ENCODE measurements at regions not wholly inside any gene's neighbourhood (a gene's known extent, or its start where the extent isn't known, plus 50 kb on each side); places are given as distances from the start of the nearest gene placed in this dataset.

GRCh38 chr16:73531021-73531420 lies 483.1 kb upstream of the ZFHX3 start (continued):
- TF ChIP-seq GTF2F1 (IDR thresholded peaks at IDR 0.05; ENCODE audit: borderline replicate concordance, low read depth, low read length) = no peak

- Histone ChIP-seq H3K23me2 (ENCODE audit: low read depth, low read length) (no peaks in the 10 kb centered on the region), H2BK15ac (ENCODE audit: low read length) (no peak overlapping the region), H3K27ac (ENCODE audit: low read depth, low read length) (no peak overlapping the region), H3K14ac (ENCODE audit: insufficient read length) (no peak overlapping the region), H3K4ac (replicated peaks; ENCODE audit: insufficient read length, low read depth, low read length) (no peak overlapping the region), H4K8ac (ENCODE audit: extremely low read depth, insufficient read depth, low read length) (no peak overlapping the region), H2BK20ac (ENCODE audit: low read length) (no peak overlapping the region), H3K9ac (replicated peaks in 1 of 4; ENCODE audit: extremely low read depth in 1 of 4, low read depth in 3 of 4, low read length in 3 of 4) (no peak overlapping the region), H2BK120ac (replicated peaks; ENCODE audit: low read depth, low read length) (no peak overlapping the region), H2AFZ (ENCODE audit: low read length) (no peak overlapping the region), H3K9me3 (ENCODE audit: insufficient read depth in 2 of 2, low read depth in 1 of 2, low read length in 1 of 2) (no peaks in the 10 kb centered on the region), H3K56ac (replicated peaks; ENCODE audit: insufficient read length, low read depth, low read length) (no peak overlapping the region), H3K27me3 (replicated peaks in 1 of 4; ENCODE audit: control insufficient read depth in 3 of 4, extremely low read depth in 1 of 4, insufficient read depth in 3 of 4, low read length in 3 of 4) (no peaks in the 10 kb centered on the region), H3K23ac (ENCODE audit: insufficient read length) (no peak overlapping the region), H3K79me1 (ENCODE audit: low read depth, low read length) (no peaks in the 10 kb centered on the region), H2AK5ac (ENCODE audit: low read depth, low read length) (no peak overlapping the region), H3K79me2 (ENCODE audit: control insufficient read depth in 1 of 2, insufficient read depth in 2 of 2, low read length in 2 of 2) (no peaks in the 10 kb centered on the region), H3K4me3 (ENCODE audit: extremely low read depth in 1 of 4, insufficient read depth in 2 of 4, low read depth in 3 of 4, low read length in 4 of 4) (no peak overlapping the region), H2BK12ac (ENCODE audit: low read depth, low read length) (no peak overlapping the region), H3K36me3 (ENCODE audit: control insufficient read depth in 2 of 4, insufficient read depth in 4 of 4, low read length in 3 of 4) (no peaks in the 10 kb centered on the region), H3K4me2 (ENCODE audit: insufficient read depth in 1 of 2, low read depth in 2 of 2, low read length in 2 of 2) (no peak overlapping the region), H3K4me1 (replicated peaks in 1 of 4; ENCODE audit: control insufficient read depth in 3 of 4, insufficient read depth in 4 of 4, low read length in 3 of 4) (no peaks in the 10 kb centered on the region), H4K91ac (replicated peaks; ENCODE audit: insufficient read length, low read length) (no peak overlapping the region), H4K20me1 (replicated peaks in 1 of 2; ENCODE audit: control insufficient read depth in 1 of 2, insufficient read depth in 2 of 2, low read length in 2 of 2) (no peaks in the 10 kb centered on the region), H2BK5ac (ENCODE audit: low read depth, low read length) (no peak overlapping the region), H4K5ac (ENCODE audit: insufficient read length, low read depth, low read length) (no peak overlapping the region), H3K18ac (ENCODE audit: extremely low read depth, low read length) (no peak overlapping the region)
- FAIRE-seq = no peak
- POLR2A ChIA-PET (ENCODE audit: partially characterized antibody) = no interaction called here
- 92% methylated on average over 1 of the region's 1 CpG; no CpG with 5 or more reads in 1 of the 2 experiments for WGBS, 2 experiments (ENCODE audit: extremely low coverage in 1 of 2, insufficient coverage in 1 of 2, insufficient read length in 1 of 2, insufficient replicate concordance in 2 of 2, low coverage in 1 of 2, low lambda C conversion rate in 2 of 2, missing lambda C conversion rate in 1 of 2)
- CTCF ChIA-PET (ENCODE audit: partially characterized antibody) = interaction anchor here (0.6 to 1.1 kb wide), 2 partner anchors 17 to 710 kb away, joined by 3 read pairs; no protein-coding TSS in a partner anchor
- no peak for DNase-seq (ENCODE audit: low read depth in 1 of 2, low spot score in 2 of 2)
- TF ChIP-seq, protein P1, sequence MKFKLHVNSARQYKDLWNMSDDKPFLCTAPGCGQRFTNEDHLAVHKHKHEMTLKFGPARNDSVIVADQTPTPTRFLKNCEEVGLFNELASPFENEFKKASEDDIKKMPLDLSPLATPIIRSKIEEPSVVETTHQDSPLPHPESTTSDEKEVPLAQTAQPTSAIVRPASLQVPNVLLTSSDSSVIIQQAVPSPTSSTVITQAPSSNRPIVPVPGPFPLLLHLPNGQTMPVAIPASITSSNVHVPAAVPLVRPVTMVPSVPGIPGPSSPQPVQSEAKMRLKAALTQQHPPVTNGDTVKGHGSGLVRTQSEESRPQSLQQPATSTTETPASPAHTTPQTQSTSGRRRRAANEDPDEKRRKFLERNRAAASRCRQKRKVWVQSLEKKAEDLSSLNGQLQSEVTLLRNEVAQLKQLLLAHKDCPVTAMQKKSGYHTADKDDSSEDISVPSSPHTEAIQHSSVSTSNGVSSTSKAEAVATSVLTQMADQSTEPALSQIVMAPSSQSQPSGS (IDR thresholded peaks at IDR 0.05; ENCODE audit: low read length) = no peak
- TF ChIP-seq POLR2A (IDR thresholded peaks at IDR 0.05; ENCODE audit: control extremely low read depth in 1 of 2, low read depth in 2 of 2, low read length in 2 of 2) = no peak
- no peak for TF ChIP-seq CREB1 (IDR thresholded peaks at IDR 0.05)
- TF ChIP-seq ATF3 (IDR thresholded peaks at IDR 0.05; ENCODE audit: insufficient read depth, low read depth, low read length) = no peak
- no peak for TF ChIP-seq RAD21 (IDR thresholded peaks at IDR 0.05 in 1 of 2, conservative IDR thresholded peaks at IDR 0.05 in 1 of 2; ENCODE audit: low read depth in 2 of 2, low read length in 2 of 2)
- TF ChIP-seq GTF2F1 (IDR thresholded peaks at IDR 0.05; ENCODE audit: borderline replicate concordance, low read depth, low read length) = no peak
- no peak for TF ChIP-seq TEAD4 (IDR thresholded peaks at IDR 0.05; ENCODE audit: low read depth, low read length)
- TF ChIP-seq POU5F1 (IDR thresholded peaks at IDR 0.05; ENCODE audit: low read depth, low read length) = no peak
- TF ChIP-seq E2F6 (IDR thresholded peaks at IDR 0.05) = no peak
- TF ChIP-seq CTBP2 (IDR thresholded peaks at IDR 0.05; ENCODE audit: borderline replicate concordance, insufficient read depth, insufficient read length, low read length) = no peak
Observed at GRCh38 chr16:73530529-73530928, 482.6 kb upstream of the ZFHX3 start.

All from H1 (cell line).